ENCODE measurements at regions not wholly inside any gene's neighbourhood (a gene's known extent, or its start where the extent isn't known, plus 50 kb on each side); places are given as distances from the start of the nearest gene placed in this dataset.

- Histone ChIP-seq H3K27ac (replicated peaks) (no peak overlapping the region), H3K4me3 (replicated peaks; ENCODE audit: insufficient read depth, low read length) (no peak overlapping the region), H3K27me3 (ENCODE audit: insufficient read depth, poor library complexity, severe bottlenecking) (no peaks in the 10 kb centered on the region)
- DNase-seq (ENCODE audit: low read depth in 1 of 2, low spot score in 1 of 2) = no peak
- TF ChIP-seq CTCF (IDR thresholded peaks at IDR 0.05; ENCODE audit: insufficient read depth, low read length) (no peak), GABPA (IDR thresholded peaks at IDR 0.05; ENCODE audit: low read depth) (no peak), SPI1 (IDR thresholded peaks at IDR 0.05; ENCODE audit: borderline replicate concordance, low read depth) (no peak), REST (IDR thresholded peaks at IDR 0.05; ENCODE audit: insufficient replicate concordance, low read depth) (no peak), POLR2AphosphoS5 (IDR thresholded peaks at IDR 0.05; ENCODE audit: low read depth) (no peak)
Measured at GRCh38 chr2:65608916-65609315, 176.5 kb upstream of the SPRED2 start.

GRCh38 chr2:65608466-65608865 is 176.1 kb upstream of the SPRED2 start:
- no peak overlapping the region for H3K27ac ChIP-seq (replicated peaks)
- H3K4me3 ChIP-seq (replicated peaks; ENCODE audit: insufficient read depth, low read length) = no peak overlapping the region
- no peak for TF ChIP-seq CTCF (IDR thresholded peaks at IDR 0.05; ENCODE audit: insufficient read depth, low read length)
- no peak for TF ChIP-seq REST (IDR thresholded peaks at IDR 0.05; ENCODE audit: insufficient replicate concordance, low read depth)
- no peak for TF ChIP-seq GABPA (IDR thresholded peaks at IDR 0.05; ENCODE audit: low read depth)
- no peak for TF ChIP-seq POLR2AphosphoS5 (IDR thresholded peaks at IDR 0.05; ENCODE audit: low read depth)
- TF ChIP-seq SPI1 (IDR thresholded peaks at IDR 0.05; ENCODE audit: borderline replicate concordance, low read depth) = no peak
- no peak for DNase-seq (ENCODE audit: low read depth in 1 of 2, low spot score in 1 of 2)
- H3K27me3 ChIP-seq (ENCODE audit: insufficient read depth, poor library complexity, severe bottlenecking) = no peaks in the 10 kb centered on the region

GRCh38 chr2:65607662-65608305 is 175.4 kb upstream of the SPRED2 start:
- no peak for DNase-seq (ENCODE audit: low read depth in 1 of 2, low spot score in 1 of 2)
- TF ChIP-seq POLR2AphosphoS5 (IDR thresholded peaks at IDR 0.05; ENCODE audit: low read depth) (no peak), GABPA (IDR thresholded peaks at IDR 0.05; ENCODE audit: low read depth) (no peak), SPI1 (IDR thresholded peaks at IDR 0.05; ENCODE audit: borderline replicate concordance, low read depth) (no peak), CTCF (IDR thresholded peaks at IDR 0.05; ENCODE audit: insufficient read depth, low read length) (no peak), REST (IDR thresholded peaks at IDR 0.05; ENCODE audit: insufficient replicate concordance, low read depth) (no peak)
- Histone ChIP-seq H3K27me3 (ENCODE audit: insufficient read depth, poor library complexity, severe bottlenecking) (no peaks in the 10 kb centered on the region), H3K27ac (replicated peaks) (no peak overlapping the region), H3K4me3 (replicated peaks; ENCODE audit: insufficient read depth, low read length) (no peak overlapping the region)

Data from HL-60 (cell line).